SK-N-MC (cell line): ENCODE measurements at regions not wholly inside any gene's neighbourhood (a gene's known extent, or its start where the extent isn't known, plus 50 kb on each side); places are given as distances from the start of the nearest gene placed in this dataset.

Experiments used
- EZH2 ChIP-seq: fragments of 200-600 bp; sonication (generic); IDR thresholded peaks from one replicate; pipeline ENCODE4 v1.6.1; 2017; ENCODE audit warnings: antibody characterized with exemption
- FOXP2 ChIP-seq: optimal IDR thresholded peaks from 2 replicates; pipeline ENCODE3; 2011; ENCODE audit warnings: mild to moderate bottlenecking, moderate library complexity; ENCODE audit not compliant: insufficient read depth; ENCODE audit errors: extremely low read length, control extremely low read depth

DNA sequence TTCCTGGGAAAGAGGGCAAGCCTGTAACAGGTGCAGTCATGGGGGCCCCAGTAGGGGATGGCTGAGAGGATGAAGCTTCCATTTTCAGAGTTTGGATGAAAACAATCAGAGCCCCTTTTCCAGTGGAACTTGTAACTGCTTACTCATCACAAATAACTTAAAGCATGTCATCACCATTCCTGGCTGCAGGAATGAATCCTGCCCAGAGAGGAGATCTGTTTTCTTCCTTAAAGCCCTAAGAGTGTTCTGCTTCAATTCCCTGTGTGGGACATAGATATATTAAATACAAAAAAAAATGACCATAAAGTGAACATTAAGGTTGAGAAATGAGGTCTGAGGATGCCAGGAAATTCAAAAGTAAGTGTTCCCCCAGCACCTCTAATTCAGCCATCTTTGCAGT lies 183.4 kb upstream of the MEIS1 start:
- TF ChIP-seq FOXP2 (no peak), EZH2 (no peak)
